ENCODE measurements at regions not wholly inside any gene's neighbourhood (a gene's known extent, or its start where the extent isn't known, plus 50 kb on each side); places are given as distances from the start of the nearest gene placed in this dataset.

DNA sequence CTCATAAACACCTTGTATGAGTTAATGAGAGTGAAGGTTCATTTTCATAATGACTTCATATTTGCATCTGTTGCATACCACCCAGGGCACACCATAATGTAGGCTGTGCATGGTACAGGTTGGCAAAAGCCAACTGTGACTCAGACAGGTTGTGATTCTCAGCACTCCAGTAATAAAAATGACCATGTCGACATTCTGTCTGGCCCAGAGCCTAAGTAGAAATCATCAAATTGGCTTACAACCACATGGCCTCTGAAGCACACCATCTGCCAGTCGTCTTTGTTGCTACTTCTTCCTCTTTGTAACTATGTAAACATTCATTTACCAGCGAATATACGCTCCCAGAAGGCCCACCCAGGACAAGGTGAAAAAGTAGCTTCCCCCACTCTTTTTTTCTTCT lies 459.5 kb downstream of the GASK1B start:
- TF ChIP-seq, protein P1, sequence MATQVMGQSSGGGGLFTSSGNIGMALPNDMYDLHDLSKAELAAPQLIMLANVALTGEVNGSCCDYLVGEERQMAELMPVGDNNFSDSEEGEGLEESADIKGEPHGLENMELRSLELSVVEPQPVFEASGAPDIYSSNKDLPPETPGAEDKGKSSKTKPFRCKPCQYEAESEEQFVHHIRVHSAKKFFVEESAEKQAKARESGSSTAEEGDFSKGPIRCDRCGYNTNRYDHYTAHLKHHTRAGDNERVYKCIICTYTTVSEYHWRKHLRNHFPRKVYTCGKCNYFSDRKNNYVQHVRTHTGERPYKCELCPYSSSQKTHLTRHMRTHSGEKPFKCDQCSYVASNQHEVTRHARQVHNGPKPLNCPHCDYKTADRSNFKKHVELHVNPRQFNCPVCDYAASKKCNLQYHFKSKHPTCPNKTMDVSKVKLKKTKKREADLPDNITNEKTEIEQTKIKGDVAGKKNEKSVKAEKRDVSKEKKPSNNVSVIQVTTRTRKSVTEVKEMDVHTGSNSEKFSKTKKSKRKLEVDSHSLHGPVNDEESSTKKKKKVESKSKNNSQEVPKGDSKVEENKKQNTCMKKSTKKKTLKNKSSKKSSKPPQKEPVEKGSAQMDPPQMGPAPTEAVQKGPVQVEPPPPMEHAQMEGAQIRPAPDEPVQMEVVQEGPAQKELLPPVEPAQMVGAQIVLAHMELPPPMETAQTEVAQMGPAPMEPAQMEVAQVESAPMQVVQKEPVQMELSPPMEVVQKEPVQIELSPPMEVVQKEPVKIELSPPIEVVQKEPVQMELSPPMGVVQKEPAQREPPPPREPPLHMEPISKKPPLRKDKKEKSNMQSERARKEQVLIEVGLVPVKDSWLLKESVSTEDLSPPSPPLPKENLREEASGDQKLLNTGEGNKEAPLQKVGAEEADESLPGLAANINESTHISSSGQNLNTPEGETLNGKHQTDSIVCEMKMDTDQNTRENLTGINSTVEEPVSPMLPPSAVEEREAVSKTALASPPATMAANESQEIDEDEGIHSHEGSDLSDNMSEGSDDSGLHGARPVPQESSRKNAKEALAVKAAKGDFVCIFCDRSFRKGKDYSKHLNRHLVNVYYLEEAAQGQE (IDR thresholded peaks at IDR 0.05; ENCODE audit: low read depth): no peak
- TF ChIP-seq RAD21 (IDR thresholded peaks at IDR 0.05; ENCODE audit: low read depth) (no peak), NFIC (IDR thresholded peaks at IDR 0.05) (no peak), TAF1 (IDR thresholded peaks at IDR 0.05; ENCODE audit: low read depth) (no peak), TCF12 (IDR thresholded peaks at IDR 0.05; ENCODE audit: low read depth) (no peak), TEAD4 (IDR thresholded peaks at IDR 0.05) (no peak), EP300 (IDR thresholded peaks at IDR 0.05; ENCODE audit: borderline replicate concordance) (no peak), ZBTB7A (IDR thresholded peaks at IDR 0.05; ENCODE audit: low read depth) (no peak), YY1 (IDR thresholded peaks at IDR 0.05; ENCODE audit: low read depth) (no peak), CREB1 (IDR thresholded peaks at IDR 0.05; ENCODE audit: low read depth) (no peak), CEBPB (IDR thresholded peaks at IDR 0.05) (no peak), FOXM1 (IDR thresholded peaks at IDR 0.05; ENCODE audit: borderline replicate concordance, low read depth) (no peak)
- TF ChIP-seq, protein P2, sequence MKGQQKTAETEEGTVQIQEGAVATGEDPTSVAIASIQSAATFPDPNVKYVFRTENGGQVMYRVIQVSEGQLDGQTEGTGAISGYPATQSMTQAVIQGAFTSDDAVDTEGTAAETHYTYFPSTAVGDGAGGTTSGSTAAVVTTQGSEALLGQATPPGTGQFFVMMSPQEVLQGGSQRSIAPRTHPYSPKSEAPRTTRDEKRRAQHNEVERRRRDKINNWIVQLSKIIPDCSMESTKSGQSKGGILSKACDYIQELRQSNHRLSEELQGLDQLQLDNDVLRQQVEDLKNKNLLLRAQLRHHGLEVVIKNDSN (IDR thresholded peaks at IDR 0.05): no peak
- TF ChIP-seq, protein P3, sequence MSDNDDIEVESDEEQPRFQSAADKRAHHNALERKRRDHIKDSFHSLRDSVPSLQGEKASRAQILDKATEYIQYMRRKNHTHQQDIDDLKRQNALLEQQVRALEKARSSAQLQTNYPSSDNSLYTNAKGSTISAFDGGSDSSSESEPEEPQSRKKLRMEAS (IDR thresholded peaks at IDR 0.05): no peak

All from Ishikawa (cell line).